ENCODE measurements at regions not wholly inside any gene's neighbourhood (a gene's known extent, or its start where the extent isn't known, plus 50 kb on each side); places are given as distances from the start of the nearest gene placed in this dataset.

- Histone ChIP-seq H3K9ac (no peak overlapping the region), H3K4me1 (ENCODE audit: low read depth, poor library complexity, severe bottlenecking) (no peaks in the 10 kb centered on the region), H3K4me2 (no peak overlapping the region), H3K36me3 (ENCODE audit: insufficient read depth) (no peaks in the 10 kb centered on the region), H4K20me1 (ENCODE audit: insufficient read depth) (no peaks in the 10 kb centered on the region), H2AFZ (ENCODE audit: low read depth) (no peak overlapping the region), H3K27ac (no peak overlapping the region), H3K79me2 (ENCODE audit: insufficient read depth, low read depth) (no peaks in the 10 kb centered on the region), H3K4me3 (IDR thresholded peaks at IDR 0.05; ENCODE audit: insufficient read depth, low read depth, low read length) (no peak overlapping the region), H3K27me3 (ENCODE audit: insufficient read depth, low read depth) (no peaks in the 10 kb centered on the region)
- TF ChIP-seq, protein P1, sequence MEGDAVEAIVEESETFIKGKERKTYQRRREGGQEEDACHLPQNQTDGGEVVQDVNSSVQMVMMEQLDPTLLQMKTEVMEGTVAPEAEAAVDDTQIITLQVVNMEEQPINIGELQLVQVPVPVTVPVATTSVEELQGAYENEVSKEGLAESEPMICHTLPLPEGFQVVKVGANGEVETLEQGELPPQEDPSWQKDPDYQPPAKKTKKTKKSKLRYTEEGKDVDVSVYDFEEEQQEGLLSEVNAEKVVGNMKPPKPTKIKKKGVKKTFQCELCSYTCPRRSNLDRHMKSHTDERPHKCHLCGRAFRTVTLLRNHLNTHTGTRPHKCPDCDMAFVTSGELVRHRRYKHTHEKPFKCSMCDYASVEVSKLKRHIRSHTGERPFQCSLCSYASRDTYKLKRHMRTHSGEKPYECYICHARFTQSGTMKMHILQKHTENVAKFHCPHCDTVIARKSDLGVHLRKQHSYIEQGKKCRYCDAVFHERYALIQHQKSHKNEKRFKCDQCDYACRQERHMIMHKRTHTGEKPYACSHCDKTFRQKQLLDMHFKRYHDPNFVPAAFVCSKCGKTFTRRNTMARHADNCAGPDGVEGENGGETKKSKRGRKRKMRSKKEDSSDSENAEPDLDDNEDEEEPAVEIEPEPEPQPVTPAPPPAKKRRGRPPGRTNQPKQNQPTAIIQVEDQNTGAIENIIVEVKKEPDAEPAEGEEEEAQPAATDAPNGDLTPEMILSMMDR (conservative IDR thresholded peaks at IDR 0.05; ENCODE audit: low read depth, low read length) = no peak
These were observed 337.1 kb downstream of the SIPA1L2 start for GRCh38 chr1:232292818-232293217.

- no peak overlapping the region for H3K4me3 ChIP-seq (IDR thresholded peaks at IDR 0.05; ENCODE audit: insufficient read depth, low read depth, low read length)
- H3K27ac ChIP-seq = no peak overlapping the region
- no peaks in the 10 kb centered on the region for H3K4me1 ChIP-seq (ENCODE audit: low read depth, poor library complexity, severe bottlenecking)
- H2AFZ ChIP-seq (ENCODE audit: low read depth) = no peak overlapping the region
- no peaks in the 10 kb centered on the region for H3K79me2 ChIP-seq (ENCODE audit: insufficient read depth, low read depth)
- no peak overlapping the region for H3K9ac ChIP-seq
- H4K20me1 ChIP-seq (ENCODE audit: insufficient read depth) = no peaks in the 10 kb centered on the region
- TF ChIP-seq, protein P1 (conservative IDR thresholded peaks at IDR 0.05; ENCODE audit: low read depth, low read length) = no peak
- H3K4me2 ChIP-seq = no peak overlapping the region
- H3K36me3 ChIP-seq (ENCODE audit: insufficient read depth) = no peaks in the 10 kb centered on the region
- H3K27me3 ChIP-seq (ENCODE audit: insufficient read depth, low read depth) = no peaks in the 10 kb centered on the region
These were observed 337.7 kb downstream of the SIPA1L2 start for GRCh38 chr1:232292239-232292638.

DNA sequence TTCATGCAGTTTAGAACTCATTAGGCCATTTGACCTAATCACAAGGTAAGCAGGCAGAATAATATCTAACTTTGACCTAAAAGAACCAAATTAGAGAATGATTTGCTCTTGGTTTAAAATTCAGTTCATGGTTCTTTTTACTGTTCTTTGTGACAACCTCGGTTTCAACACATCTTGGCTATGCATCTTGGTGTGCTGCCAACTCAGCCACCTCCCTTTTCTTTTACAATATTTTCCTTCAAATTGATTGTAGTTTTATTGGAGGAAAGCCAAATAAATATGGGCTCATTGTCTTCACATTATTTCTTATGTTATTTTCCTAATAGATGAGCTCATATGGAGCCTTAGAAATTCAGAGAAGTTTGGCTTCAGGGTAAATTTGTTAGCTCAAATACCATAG lies 338.3 kb downstream of the SIPA1L2 start:
- H3K4me3 ChIP-seq (IDR thresholded peaks at IDR 0.05; ENCODE audit: insufficient read depth, low read depth, low read length) = no peak overlapping the region
- TF ChIP-seq, protein P1 (conservative IDR thresholded peaks at IDR 0.05; ENCODE audit: low read depth, low read length) = no peak
- no peak overlapping the region for H3K9ac ChIP-seq
- H3K79me2 ChIP-seq (ENCODE audit: insufficient read depth, low read depth) = no peaks in the 10 kb centered on the region
- no peak overlapping the region for H2AFZ ChIP-seq (ENCODE audit: low read depth)
- H3K36me3 ChIP-seq (ENCODE audit: insufficient read depth) = no peaks in the 10 kb centered on the region
- no peak overlapping the region for H3K4me2 ChIP-seq
- no peaks in the 10 kb centered on the region for H3K27me3 ChIP-seq (ENCODE audit: insufficient read depth, low read depth)
- no peak overlapping the region for H3K27ac ChIP-seq
- H3K4me1 ChIP-seq (ENCODE audit: low read depth, poor library complexity, severe bottlenecking) = no peaks in the 10 kb centered on the region
- no peaks in the 10 kb centered on the region for H4K20me1 ChIP-seq (ENCODE audit: insufficient read depth)

DNA sequence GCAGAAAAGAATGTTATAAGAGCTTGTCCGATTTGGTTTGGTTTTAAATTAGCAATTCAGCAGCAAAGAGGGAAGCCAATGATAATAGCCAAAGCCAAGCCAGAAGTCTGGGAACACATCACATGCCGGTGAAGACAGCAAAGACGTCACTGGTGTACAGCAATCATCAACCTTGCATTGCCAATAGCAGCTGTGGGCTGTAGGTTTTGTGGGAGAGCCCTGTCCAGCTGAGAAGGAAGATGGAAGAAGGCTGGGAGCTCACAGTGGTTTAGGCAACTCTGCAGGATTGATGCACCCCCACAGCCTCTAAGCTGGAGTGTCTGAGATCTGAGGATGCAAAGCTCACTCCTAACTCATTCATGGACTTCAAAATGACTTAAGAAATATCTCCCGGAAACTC lies 338.7 kb downstream of the SIPA1L2 start:
- H3K36me3 ChIP-seq (ENCODE audit: insufficient read depth) = no peaks in the 10 kb centered on the region
- no peak overlapping the region for H3K4me3 ChIP-seq (IDR thresholded peaks at IDR 0.05; ENCODE audit: insufficient read depth, low read depth, low read length)
- no peak overlapping the region for H3K4me2 ChIP-seq
- H3K27me3 ChIP-seq (ENCODE audit: insufficient read depth, low read depth) = no peaks in the 10 kb centered on the region
- no peak overlapping the region for H2AFZ ChIP-seq (ENCODE audit: low read depth)
- no peak overlapping the region for H3K9ac ChIP-seq
- H3K4me1 ChIP-seq (ENCODE audit: low read depth, poor library complexity, severe bottlenecking) = no peaks in the 10 kb centered on the region
- no peaks in the 10 kb centered on the region for H3K79me2 ChIP-seq (ENCODE audit: insufficient read depth, low read depth)
- TF ChIP-seq, protein P1 (conservative IDR thresholded peaks at IDR 0.05; ENCODE audit: low read depth, low read length) = no peak
- H4K20me1 ChIP-seq (ENCODE audit: insufficient read depth) = no peaks in the 10 kb centered on the region
- no peak overlapping the region for H3K27ac ChIP-seq
